ENCODE measurements at regions not wholly inside any gene's neighbourhood (a gene's known extent, or its start where the extent isn't known, plus 50 kb on each side); places are given as distances from the start of the nearest gene placed in this dataset.

GRCh38 chr4:72951628-72952027 lies 117.9 kb downstream of the COX18 start:
- no peak overlapping the region for H3K4me3 Mint-ChIP-seq
- no peaks in the 10 kb centered on the region for H3K9me3 Mint-ChIP-seq
- no peak for TF ChIP-seq CTCF (IDR thresholded peaks at IDR 0.05; ENCODE audit: unreplicated experiment in 3 of 3)
- H3K27me3 Mint-ChIP-seq (ENCODE audit: low read depth), result no peaks in the 10 kb centered on the region
- H3K4me1 Mint-ChIP-seq, result no peaks in the 10 kb centered on the region
- H3K36me3 Mint-ChIP-seq (ENCODE audit: low read depth), result no peaks in the 10 kb centered on the region
- H3K27ac Mint-ChIP-seq, result no peak overlapping the region

GRCh38 chr4:72951147-72951546 lies 118.4 kb downstream of the COX18 start:
- Mint-ChIP-seq H3K9me3 (no peaks in the 10 kb centered on the region), H3K27ac (no peak overlapping the region), H3K27me3 (ENCODE audit: low read depth) (no peaks in the 10 kb centered on the region), H3K4me1 (no peaks in the 10 kb centered on the region), H3K4me3 (no peak overlapping the region), H3K36me3 (ENCODE audit: low read depth) (no peaks in the 10 kb centered on the region)
- TF ChIP-seq CTCF (IDR thresholded peaks at IDR 0.05; ENCODE audit: unreplicated experiment in 3 of 3), result peak in 2 of 3 experiments; percentile 8 to 12

GRCh38 chr4:72948080-72948479 lies 121.4 kb downstream of the COX18 start:
- Mint-ChIP-seq H3K27ac (no peak overlapping the region), H3K36me3 (ENCODE audit: low read depth) (no peaks in the 10 kb centered on the region), H3K4me1 (no peaks in the 10 kb centered on the region), H3K4me3 (no peak overlapping the region), H3K27me3 (ENCODE audit: low read depth) (no peaks in the 10 kb centered on the region), H3K9me3 (no peaks in the 10 kb centered on the region)
- no peak for TF ChIP-seq CTCF (IDR thresholded peaks at IDR 0.05; ENCODE audit: unreplicated experiment in 3 of 3)

GRCh38 chr4:72945719-72946336 lies 123.7 kb downstream of the COX18 start:
- H3K27ac Mint-ChIP-seq, result no peak overlapping the region
- H3K36me3 Mint-ChIP-seq (ENCODE audit: low read depth), result no peaks in the 10 kb centered on the region
- H3K27me3 Mint-ChIP-seq (ENCODE audit: low read depth), result no peaks in the 10 kb centered on the region
- no peaks in the 10 kb centered on the region for H3K4me1 Mint-ChIP-seq
- H3K4me3 Mint-ChIP-seq, result no peak overlapping the region
- no peaks in the 10 kb centered on the region for H3K9me3 Mint-ChIP-seq
- TF ChIP-seq CTCF (IDR thresholded peaks at IDR 0.05; ENCODE audit: unreplicated experiment in 3 of 3), result no peak

- Mint-ChIP-seq H3K36me3 (ENCODE audit: low read depth) (no peaks in the 10 kb centered on the region), H3K9me3 (no peaks in the 10 kb centered on the region), H3K4me1 (no peaks in the 10 kb centered on the region), H3K4me3 (no peak overlapping the region), H3K27me3 (ENCODE audit: low read depth) (no peaks in the 10 kb centered on the region), H3K27ac (no peak overlapping the region)
- no peak for TF ChIP-seq CTCF (IDR thresholded peaks at IDR 0.05; ENCODE audit: unreplicated experiment in 3 of 3)
Observed at GRCh38 chr4:72942565-72942964, 127.0 kb downstream of the COX18 start.

GRCh38 chr4:72938516-72938915 lies 131.0 kb downstream of the COX18 start:
- H3K4me1 Mint-ChIP-seq, result no peaks in the 10 kb centered on the region
- no peaks in the 10 kb centered on the region for H3K36me3 Mint-ChIP-seq (ENCODE audit: low read depth)
- no peaks in the 10 kb centered on the region for H3K27me3 Mint-ChIP-seq (ENCODE audit: low read depth)
- no peak overlapping the region for H3K27ac Mint-ChIP-seq
- TF ChIP-seq CTCF (IDR thresholded peaks at IDR 0.05; ENCODE audit: unreplicated experiment in 3 of 3), result no peak
- no peak overlapping the region for H3K4me3 Mint-ChIP-seq
- no peaks in the 10 kb centered on the region for H3K9me3 Mint-ChIP-seq

All from nephron (organoid).